SH-SY5Y (cell line): ENCODE measurements at regions not wholly inside any gene's neighbourhood (a gene's known extent, or its start where the extent isn't known, plus 50 kb on each side); places are given as distances from the start of the nearest gene placed in this dataset.

Experiments
- GATA2 ChIP-seq: IDR thresholded peaks from 2 replicates; pipeline ENCODE4 v1.6.1; 2011; ENCODE audit warnings: mild to moderate bottlenecking, low read depth, low read length
- GATA3 ChIP-seq: IDR thresholded peaks from 2 replicates; pipeline ENCODE4 v1.6.1; 2011; ENCODE audit warnings: low read depth, mild to moderate bottlenecking, low read length, moderate library complexity

DNA sequence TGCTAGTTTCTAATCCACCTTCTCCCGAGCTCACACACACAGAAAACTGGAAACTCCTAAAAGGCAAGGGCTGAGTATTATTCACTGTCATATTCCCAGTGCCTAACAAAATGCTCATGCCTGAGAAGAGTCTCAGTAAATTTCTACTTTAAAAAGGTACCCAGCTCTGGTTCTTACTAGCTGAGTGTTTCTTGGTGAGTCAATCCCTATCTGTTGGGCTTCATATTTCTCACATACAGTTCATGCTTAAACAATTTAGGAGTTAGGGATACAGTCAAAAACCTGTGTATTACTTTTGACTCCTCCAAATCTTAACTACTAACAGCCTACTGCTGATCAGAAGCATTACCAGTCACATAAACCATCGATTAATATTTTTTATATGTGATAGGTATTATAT lies 204.9 kb downstream of the EN1 start:
- TF ChIP-seq GATA3 (no peak), GATA2 (no peak)

DNA sequence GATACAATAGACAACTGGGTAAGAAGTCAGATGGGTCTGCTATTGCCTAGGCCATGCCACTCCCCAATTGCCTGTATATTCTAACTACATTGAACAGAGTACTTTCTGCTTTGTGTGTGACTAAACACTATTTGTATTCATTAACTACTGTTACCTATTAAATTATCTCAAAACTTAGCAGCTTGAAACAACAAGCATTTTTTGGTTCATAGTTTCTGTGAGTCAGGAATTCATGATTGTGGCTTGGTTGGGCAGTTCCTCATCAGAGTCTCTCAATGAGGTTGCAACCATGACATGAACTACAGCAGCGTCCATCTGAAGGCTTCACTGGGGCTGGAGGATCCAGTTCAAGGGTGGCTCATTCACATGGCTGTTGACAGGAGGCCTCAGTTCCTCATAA lies 205.7 kb downstream of the EN1 start:
- TF ChIP-seq GATA3 = no peak
- no peak for TF ChIP-seq GATA2

DNA sequence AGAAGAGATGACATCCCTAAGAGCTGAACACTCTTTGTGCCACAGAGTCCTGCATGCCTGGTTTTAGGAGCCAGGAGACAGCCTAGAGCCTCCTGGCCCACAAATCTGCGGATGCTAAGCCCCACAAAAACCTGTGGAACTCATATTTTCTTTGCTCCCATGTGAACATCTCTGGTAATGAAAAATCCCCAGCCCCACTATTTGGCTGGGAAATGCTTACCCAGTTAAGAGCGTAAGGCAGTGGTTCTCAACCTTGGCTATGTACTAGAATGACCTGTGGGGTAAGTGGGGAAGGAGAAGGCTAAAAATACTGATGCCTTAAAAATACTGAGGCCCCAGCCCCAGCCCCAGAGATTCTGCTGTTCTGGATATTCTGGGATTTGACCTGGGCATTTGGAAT lies 208.1 kb downstream of the EN1 start:
- TF ChIP-seq GATA3 (no peak), GATA2 (no peak)

DNA sequence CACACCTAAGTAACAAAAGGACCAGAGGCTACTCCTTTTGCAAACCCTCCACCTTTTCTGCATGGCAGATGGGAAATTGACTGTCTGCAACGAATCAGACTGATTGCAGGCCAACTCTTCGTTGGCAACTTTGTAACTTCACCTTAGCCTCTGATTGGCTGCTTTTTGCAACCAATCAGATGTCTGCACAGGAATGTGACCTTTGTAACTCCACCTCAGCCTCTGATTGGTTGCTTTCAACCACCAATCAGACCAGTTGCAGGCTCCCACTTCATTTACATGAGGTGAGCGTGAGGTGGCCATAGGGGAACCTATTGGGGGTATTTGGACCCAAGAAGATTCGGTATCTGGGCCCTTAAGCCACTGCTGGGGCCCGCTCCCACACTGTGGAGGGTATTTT lies 209.0 kb downstream of the EN1 start:
- TF ChIP-seq GATA2 = no peak
- TF ChIP-seq GATA3 = no peak

DNA sequence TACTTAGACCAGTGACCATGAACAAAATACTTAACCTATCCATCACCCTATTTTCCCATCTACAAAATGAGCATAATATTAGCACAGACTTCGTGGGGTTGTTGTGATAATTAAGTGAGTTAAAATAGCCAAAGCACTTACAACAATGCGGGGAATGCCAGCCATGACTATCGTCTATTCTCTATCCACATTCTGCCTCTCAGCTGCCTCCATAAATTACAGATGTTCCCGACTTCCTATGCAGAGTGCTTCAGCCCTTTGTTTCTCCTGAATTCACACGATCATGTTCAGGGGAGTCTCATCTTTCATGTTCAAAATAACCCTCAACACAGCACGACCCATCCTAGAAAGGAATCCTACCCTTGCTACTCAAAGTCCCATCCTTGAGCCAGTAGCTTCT lies 211.6 kb downstream of the EN1 start:
- TF ChIP-seq GATA2 (no peak), GATA3 (no peak)

DNA sequence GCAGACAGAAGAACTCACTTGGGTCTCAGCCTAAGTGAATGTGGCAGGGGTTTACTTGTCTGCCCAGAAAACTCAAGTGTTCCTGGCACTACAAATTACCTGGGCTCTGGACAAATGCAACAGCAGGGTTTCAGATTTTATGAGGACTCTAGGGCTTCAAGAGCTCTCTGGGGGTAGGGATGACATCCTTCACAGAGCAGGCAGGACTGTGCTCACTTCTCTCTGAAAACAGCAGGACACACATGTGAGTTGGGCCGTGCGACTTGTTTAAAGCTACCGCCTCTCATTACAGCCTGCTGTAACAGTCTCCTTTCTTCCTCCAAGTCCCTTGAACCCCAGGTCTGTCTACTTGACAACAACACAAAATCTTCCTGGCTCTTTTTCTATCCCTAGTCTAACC lies 212.6 kb downstream of the EN1 start:
- TF ChIP-seq GATA3 (no peak), GATA2 (no peak)

DNA sequence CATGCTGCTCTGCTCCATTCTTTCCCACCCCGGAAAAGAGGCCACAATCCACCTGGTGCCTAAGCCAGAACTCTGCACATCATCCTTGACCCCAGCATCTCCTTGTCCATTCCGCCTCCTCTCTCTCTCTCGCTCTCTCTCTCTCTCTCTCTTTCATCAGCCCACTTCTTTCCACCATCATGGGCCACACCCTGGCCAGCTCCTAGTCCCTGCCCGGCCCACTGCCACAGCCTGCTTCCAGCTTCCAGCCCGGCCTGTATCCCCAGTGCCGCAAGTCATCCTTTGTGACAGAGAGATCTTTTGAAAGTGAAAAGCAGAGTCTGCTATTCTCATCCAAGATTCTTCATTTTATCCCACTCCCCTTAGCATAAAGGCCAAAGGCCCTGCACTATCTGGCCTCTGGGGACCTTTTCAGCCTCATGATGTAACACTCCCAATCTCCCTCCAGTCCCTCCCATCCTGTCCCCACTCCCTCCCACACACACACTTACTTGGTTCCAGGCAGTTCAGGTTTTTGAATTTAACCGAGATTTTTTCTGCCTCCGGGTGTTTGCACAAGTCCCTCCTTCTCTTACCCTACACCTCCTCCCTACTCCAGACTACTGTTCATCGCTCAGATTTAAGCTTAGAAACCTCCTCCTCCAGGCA lies 214.0 kb downstream of the EN1 start:
- no peak for TF ChIP-seq GATA2
- TF ChIP-seq GATA3 = no peak

DNA sequence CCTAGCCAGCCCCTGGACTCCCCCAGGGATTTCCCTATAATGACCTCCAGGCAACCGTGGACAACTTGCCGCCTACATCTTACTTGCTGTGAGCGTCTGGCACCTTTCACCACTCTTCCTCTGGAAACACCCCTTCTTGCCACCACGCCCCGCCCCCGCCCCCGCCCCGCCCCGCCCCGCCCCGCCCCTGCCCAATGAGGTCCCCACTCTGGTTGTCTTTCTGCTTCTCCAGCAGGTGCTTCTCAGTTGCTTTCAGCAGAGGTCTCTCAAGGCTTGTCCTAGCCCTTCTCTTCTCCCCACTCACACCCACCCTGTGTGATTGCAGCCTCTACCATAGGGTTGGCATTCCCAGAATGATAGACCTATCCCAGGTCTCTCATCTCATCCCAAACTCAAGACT lies 214.5 kb downstream of the EN1 start:
- TF ChIP-seq GATA3 (no peak), GATA2 (no peak)

DNA sequence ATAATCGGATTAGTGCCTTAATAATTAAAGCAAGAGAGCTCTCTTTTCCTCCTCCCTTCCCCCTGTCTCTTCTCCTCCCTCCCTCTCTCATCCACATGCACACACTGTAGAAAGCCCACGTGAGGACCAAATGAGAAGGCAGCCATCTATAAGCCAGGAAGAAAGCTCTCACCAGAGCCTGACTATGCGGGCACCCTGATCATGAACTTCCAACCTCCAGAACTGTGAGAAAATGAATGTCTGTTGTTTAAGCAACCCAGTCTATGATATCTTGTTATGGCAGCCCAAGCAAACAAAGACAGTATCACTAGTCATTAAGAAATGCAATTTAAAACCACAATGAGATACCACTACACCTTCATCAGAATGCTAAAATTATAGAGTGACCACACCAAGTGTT lies 220.3 kb downstream of the EN1 start:
- TF ChIP-seq GATA3 (no peak), GATA2 (no peak)

DNA sequence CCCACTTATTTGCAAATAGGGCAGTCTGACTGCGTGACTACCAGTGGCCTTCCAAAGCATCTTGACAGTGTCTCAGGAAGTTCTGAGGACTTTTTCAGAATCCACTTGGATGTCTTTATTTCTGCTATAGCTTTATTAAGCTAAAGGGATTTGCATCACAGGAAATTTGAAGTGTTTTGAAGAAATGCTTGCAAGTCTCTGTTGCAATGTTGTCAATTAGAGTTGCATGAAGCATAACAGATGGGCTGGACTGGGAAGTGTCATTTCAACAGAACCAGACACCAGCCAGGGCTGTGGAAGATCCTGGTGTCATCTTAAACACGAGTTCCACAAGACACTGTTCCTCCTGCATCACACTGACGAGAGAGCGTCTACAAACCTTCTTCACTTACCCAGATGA lies 224.5 kb downstream of the EN1 start:
- TF ChIP-seq GATA2 (no peak), GATA3 (no peak)

DNA sequence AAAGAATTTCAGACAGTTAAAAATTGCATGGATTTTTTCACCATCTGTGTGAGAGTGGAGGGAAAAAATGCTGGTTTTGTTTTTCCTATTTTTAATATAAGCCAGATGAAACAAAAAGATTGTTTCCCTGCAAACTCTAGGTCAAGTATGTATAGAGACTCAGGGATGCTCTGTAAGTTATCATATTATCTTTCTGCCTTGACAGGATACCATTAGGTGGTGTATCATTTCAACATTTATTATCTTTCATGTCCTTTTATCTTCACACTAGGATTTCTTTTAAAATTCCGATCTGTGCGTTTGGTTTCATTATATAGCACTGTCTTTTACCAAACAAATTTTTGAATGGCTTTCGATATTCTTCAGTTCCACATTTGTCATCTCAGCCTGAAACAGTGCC lies 225.3 kb downstream of the EN1 start:
- TF ChIP-seq GATA2 = no peak

DNA sequence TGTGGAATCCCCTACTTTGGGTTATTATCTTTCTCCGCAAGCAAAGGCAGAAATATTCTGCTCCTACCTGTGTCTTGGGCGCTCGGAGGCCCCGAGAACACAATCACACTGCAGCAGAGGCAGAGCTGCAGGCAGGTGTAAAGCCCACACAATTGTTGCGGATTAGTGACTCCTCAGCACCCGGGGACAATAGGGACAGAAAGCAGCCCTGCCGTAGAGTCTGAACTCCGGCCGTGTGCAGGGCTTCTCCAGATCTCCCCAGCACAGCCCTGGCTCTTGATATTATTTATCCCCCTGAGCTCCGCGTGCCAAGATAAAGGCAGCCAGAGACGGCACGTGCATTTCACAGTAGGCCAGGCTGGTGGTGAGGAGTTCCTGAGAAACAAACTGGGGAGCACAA lies 229.2 kb downstream of the EN1 start:
- TF ChIP-seq GATA2 = no peak
- TF ChIP-seq GATA3 = no peak

DNA sequence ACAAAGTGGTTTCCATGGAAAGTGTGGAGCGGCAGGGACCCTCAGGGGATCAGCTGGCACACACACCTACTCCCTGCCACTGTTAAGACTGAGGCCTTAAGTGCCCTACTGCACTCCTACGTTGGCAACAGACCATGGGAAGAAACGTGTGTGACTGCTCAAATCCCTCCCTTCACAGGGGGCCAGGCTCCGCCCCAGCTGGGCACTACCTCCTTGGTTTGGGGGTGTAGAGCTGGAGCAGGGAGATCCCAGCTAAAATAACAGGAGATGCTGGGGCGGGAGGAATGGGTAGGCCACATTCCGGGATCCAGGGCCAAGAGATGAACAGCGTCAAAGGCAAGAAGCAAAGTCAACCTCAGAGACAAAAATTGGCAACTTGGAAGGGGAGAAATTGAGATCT lies 231.0 kb downstream of the EN1 start:
- no peak for TF ChIP-seq GATA3
- no peak for TF ChIP-seq GATA2

DNA sequence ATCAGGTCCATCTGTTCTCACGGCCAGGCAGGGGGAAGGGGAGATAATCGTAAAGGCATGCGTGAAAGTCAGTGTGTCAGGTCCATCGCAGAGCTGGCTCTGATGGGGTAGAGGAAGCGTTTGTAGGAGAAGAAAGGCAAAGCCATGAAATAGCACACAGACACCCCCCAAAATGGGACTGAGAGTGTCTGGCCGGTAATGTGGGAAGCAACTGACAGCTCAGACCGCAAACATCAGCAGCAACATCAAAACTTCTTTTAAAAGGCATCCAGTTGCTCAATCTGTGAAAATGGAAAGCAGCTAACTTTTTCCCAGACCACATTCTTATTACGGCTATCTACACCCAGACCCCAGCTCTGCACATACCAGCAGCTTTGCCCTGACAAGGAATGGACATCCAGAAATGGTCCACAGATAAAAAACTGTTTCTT lies 232.6 kb downstream of the EN1 start:
- no peak for TF ChIP-seq GATA2

DNA sequence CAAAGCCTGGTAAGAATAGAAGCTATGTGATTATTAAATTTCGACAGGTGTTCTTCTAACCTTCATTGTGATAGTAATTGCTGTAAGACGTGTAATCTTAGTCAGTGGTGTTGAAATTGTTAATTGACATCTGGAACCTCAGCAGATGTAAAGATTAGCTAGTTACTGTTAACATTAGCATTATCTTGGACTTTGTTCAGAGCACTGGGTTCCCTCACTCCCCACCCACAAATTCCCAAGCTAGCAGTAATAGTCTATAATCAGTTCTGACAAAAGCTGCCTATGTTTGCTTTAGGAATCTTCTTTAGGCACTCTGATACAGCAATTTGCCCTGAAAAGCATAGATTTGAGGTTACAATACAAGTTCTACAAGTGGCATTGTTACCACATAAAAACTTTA lies 233.7 kb downstream of the EN1 start:
- TF ChIP-seq GATA3 (no peak), GATA2 (no peak)

DNA sequence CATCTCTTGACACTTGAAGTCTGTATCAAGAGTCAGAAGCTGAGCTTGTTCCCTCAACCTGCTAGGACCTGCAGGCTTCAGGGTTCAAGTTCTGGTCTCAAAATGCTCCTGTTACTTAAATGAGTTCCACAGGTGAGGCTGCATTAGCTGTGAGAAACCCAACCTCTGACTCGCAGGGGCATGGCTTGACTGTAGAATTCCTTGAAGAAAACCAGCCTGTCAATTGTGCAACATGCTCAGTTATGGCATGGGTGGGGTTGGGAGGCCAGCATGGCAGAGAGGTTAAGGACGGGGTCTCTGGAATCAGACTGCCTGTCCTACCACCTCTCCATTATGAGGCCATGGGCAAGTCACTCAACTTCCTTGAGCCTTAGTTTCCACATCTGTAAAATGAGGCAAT lies 235.8 kb downstream of the EN1 start:
- TF ChIP-seq GATA3 = no peak
- TF ChIP-seq GATA2 = no peak

DNA sequence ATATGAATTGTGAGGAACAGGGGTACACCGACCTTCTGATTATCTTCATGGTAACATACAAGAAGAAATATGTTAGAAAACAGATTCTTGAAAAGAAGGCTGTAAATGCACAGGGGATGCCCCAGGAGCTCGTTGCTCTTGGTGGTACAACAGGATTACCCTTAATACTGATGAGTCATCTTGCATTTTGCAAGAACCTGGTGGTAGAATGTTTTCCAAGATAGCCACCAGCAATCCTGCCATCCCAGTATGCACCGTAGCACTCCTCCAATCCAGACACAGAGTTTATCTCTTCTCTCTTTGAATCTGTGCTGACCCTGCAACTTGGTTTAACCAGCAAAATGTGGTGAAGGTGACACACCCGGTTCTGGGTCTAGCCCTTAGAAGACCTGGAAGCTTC lies 238.3 kb downstream of the EN1 start:
- TF ChIP-seq GATA3 (no peak), GATA2 (no peak)
